CD1c-positive myeloid dendritic cell (primary cell): ENCODE measurements at regions not wholly inside any gene's neighbourhood (a gene's known extent, or its start where the extent isn't known, plus 50 kb on each side); places are given as distances from the start of the nearest gene placed in this dataset.
"Not testable (repeated sequence)": the region's sequence is repeated elsewhere in the genome, so short reads cannot be mapped to it uniquely, and the experiment has no call there.

ENCODE experiments used
- DNase-seq: peaks from one replicate; pipeline ENCODE4 v3.0.0-alpha.2; 2016; ENCODE audit errors: extremely low spot score

GRCh38 chrX:18102006-18102405 lies 118.7 kb downstream of the BEND2 start:
- no peak for DNase-seq

- DNase-seq, result no peak
These were observed 119.6 kb downstream of the BEND2 start for GRCh38 chrX:18101087-18101486.

GRCh38 chrX:18099745-18100144 lies 120.9 kb downstream of the BEND2 start:
- DNase-seq, result no peak

- DNase-seq, result no peak
These were observed 121.9 kb downstream of the BEND2 start for GRCh38 chrX:18098763-18099162.

GRCh38 chrX:18076434-18076833 lies 144.3 kb downstream of the BEND2 start:
- no peak for DNase-seq

GRCh38 chrX:18075603-18076002 lies 145.1 kb downstream of the BEND2 start:
- no peak for DNase-seq

GRCh38 chrX:18068045-18068444 lies 152.6 kb downstream of the BEND2 start:
- not testable (repeated sequence) for DNase-seq

- DNase-seq, result no peak
These were observed 154.7 kb downstream of the BEND2 start for GRCh38 chrX:18065956-18066355.

GRCh38 chrX:18051690-18052089 lies 169.0 kb downstream of the BEND2 start:
- no peak for DNase-seq

- DNase-seq, result no peak
These were observed 173.2 kb downstream of the BEND2 start for GRCh38 chrX:18047491-18047890.

GRCh38 chrX:18045436-18045835 lies 175.2 kb downstream of the BEND2 start:
- DNase-seq, result no peak

GRCh38 chrX:18042776-18043175 lies 177.9 kb downstream of the BEND2 start:
- no peak for DNase-seq

GRCh38 chrX:18041656-18042055 lies 179.0 kb downstream of the BEND2 start:
- DNase-seq, result no peak

GRCh38 chrX:18039023-18039422 lies 177.9 kb upstream of the RAI2 start:
- DNase-seq, result no peak

- peak; percentile 1 for DNase-seq
These were observed 175.3 kb upstream of the RAI2 start for GRCh38 chrX:18036394-18036793.

- no peak for DNase-seq
These were observed 173.8 kb upstream of the RAI2 start for GRCh38 chrX:18034945-18035344.

- no peak for DNase-seq
These were observed 173.4 kb upstream of the RAI2 start for GRCh38 chrX:18034504-18034903.

GRCh38 chrX:18032486-18033221 lies 171.6 kb upstream of the RAI2 start:
- no peak for DNase-seq

- no peak for DNase-seq
These were observed 170.8 kb upstream of the RAI2 start for GRCh38 chrX:18031726-18032375.

- not testable (repeated sequence) for DNase-seq
These were observed 169.6 kb upstream of the RAI2 start for GRCh38 chrX:18030656-18031055.

GRCh38 chrX:18026166-18026565 lies 165.1 kb upstream of the RAI2 start:
- DNase-seq, result no peak

- no peak for DNase-seq
These were observed 156.3 kb upstream of the RAI2 start for GRCh38 chrX:18017411-18017810.

- DNase-seq, result no peak
These were observed 155.8 kb upstream of the RAI2 start for GRCh38 chrX:18016941-18017340.

GRCh38 chrX:18010253-18010652 lies 149.2 kb upstream of the RAI2 start:
- DNase-seq, result no peak
